ENCODE measurements at regions not wholly inside any gene's neighbourhood (a gene's known extent, or its start where the extent isn't known, plus 50 kb on each side); places are given as distances from the start of the nearest gene placed in this dataset.

- Histone ChIP-seq H3K4me1 (peaks cover 0 to 11% (median 9%) of the 10 kb centered on the region in 4 donors), H3K36me3 (no peaks in the 10 kb centered on the region), H3K27ac (replicated peaks in 1 of 4) (no peak overlapping the region), H3K4me3 (no peak overlapping the region), H3K27me3 (peaks cover 0 to 34% (median 0%) of the 10 kb centered on the region in 4 donors), H3K9me3 (no peaks in the 10 kb centered on the region)
- WGBS: 23% methylated on average over 9 of the region's 9 CpGs
- intact Hi-C loops (cut with DNase I): no loop called here
- TF ChIP-seq, protein P1, sequence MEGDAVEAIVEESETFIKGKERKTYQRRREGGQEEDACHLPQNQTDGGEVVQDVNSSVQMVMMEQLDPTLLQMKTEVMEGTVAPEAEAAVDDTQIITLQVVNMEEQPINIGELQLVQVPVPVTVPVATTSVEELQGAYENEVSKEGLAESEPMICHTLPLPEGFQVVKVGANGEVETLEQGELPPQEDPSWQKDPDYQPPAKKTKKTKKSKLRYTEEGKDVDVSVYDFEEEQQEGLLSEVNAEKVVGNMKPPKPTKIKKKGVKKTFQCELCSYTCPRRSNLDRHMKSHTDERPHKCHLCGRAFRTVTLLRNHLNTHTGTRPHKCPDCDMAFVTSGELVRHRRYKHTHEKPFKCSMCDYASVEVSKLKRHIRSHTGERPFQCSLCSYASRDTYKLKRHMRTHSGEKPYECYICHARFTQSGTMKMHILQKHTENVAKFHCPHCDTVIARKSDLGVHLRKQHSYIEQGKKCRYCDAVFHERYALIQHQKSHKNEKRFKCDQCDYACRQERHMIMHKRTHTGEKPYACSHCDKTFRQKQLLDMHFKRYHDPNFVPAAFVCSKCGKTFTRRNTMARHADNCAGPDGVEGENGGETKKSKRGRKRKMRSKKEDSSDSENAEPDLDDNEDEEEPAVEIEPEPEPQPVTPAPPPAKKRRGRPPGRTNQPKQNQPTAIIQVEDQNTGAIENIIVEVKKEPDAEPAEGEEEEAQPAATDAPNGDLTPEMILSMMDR (IDR thresholded peaks at IDR 0.05): no peak
- TF ChIP-seq POLR2A (IDR thresholded peaks at IDR 0.05; ENCODE audit: low read depth): no peak
- no peak for TF ChIP-seq EP300 (IDR thresholded peaks at IDR 0.05)
- TF ChIP-seq POLR2AphosphoS5 (IDR thresholded peaks at IDR 0.05): no peak
- no peak for DNase-seq (ENCODE audit: extremely low spot score)
Measured at GRCh38 chr7:26038201-26038990, 113.6 kb upstream of the NFE2L3 start.

GRCh38 chr7:26040085-26040484 lies 111.9 kb upstream of the NFE2L3 start:
- intact Hi-C loops (cut with DNase I): no loop called here
- TF ChIP-seq POLR2A (IDR thresholded peaks at IDR 0.05; ENCODE audit: low read depth) (no peak), EP300 (IDR thresholded peaks at IDR 0.05) (no peak), POLR2AphosphoS5 (IDR thresholded peaks at IDR 0.05) (no peak)
- TF ChIP-seq, protein P1 (IDR thresholded peaks at IDR 0.05): no peak

GRCh38 chr7:26042237-26042636 lies 109.8 kb upstream of the NFE2L3 start:
- Histone ChIP-seq H3K4me3 (no peak overlapping the region), H3K9me3 (no peaks in the 10 kb centered on the region), H3K36me3 (no peaks in the 10 kb centered on the region), H3K27me3 (peaks cover 0 to 22% (median 0%) of the 10 kb centered on the region in 4 donors), H3K4me1 (peaks cover 0 to 11% (median 9%) of the 10 kb centered on the region in 4 donors), H3K27ac (replicated peaks in 1 of 4) (no peak overlapping the region)
- intact Hi-C loops (cut with DNase I): no loop called here
- WGBS: 95% methylated on average over 6 of the region's 6 CpGs
- DNase-seq (ENCODE audit: extremely low spot score): no peak
- TF ChIP-seq POLR2A (IDR thresholded peaks at IDR 0.05; ENCODE audit: low read depth) (no peak), POLR2AphosphoS5 (IDR thresholded peaks at IDR 0.05) (no peak), EP300 (IDR thresholded peaks at IDR 0.05) (no peak)
- TF ChIP-seq, protein P1 (IDR thresholded peaks at IDR 0.05): no peak

More at GRCh38 chr7:26040085-26040484, 111.9 kb upstream of the NFE2L3 start:
- Histone ChIP-seq H3K4me3 (no peak overlapping the region), H3K4me1 (peaks cover 0 to 11% (median 9%) of the 10 kb centered on the region in 4 donors), H3K27me3 (peaks cover 0 to 34% (median 0%) of the 10 kb centered on the region in 4 donors), H3K27ac (replicated peaks in 1 of 4) (no peak overlapping the region), H3K36me3 (no peaks in the 10 kb centered on the region), H3K9me3 (no peaks in the 10 kb centered on the region)
- no peak for DNase-seq (ENCODE audit: extremely low spot score)
- WGBS: 94% methylated on average over 5 of the region's 5 CpGs

- no peak for TF ChIP-seq EP300 (IDR thresholded peaks at IDR 0.05)
- TF ChIP-seq POLR2A (IDR thresholded peaks at IDR 0.05; ENCODE audit: low read depth): no peak
- TF ChIP-seq POLR2AphosphoS5 (IDR thresholded peaks at IDR 0.05): no peak
- TF ChIP-seq, protein P1 (IDR thresholded peaks at IDR 0.05): no peak
- Histone ChIP-seq H3K9me3 (no peaks in the 10 kb centered on the region), H3K36me3 (no peaks in the 10 kb centered on the region), H3K27ac (replicated peaks in 1 of 4) (no peak overlapping the region), H3K4me1 (peaks cover 0 to 5% (median 3%) of the 10 kb centered on the region in 4 donors), H3K4me3 (no peak overlapping the region), H3K27me3 (peaks cover 0 to 22% (median 0%) of the 10 kb centered on the region in 4 donors)
- 91% methylated on average over 7 of the region's 7 CpGs for WGBS
- no peak for DNase-seq (ENCODE audit: extremely low spot score)
- intact Hi-C loops (cut with DNase I): no loop called here
Measured at GRCh38 chr7:26043801-26044200, 108.2 kb upstream of the NFE2L3 start.
